ENCODE measurements at regions not wholly inside any gene's neighbourhood (a gene's known extent, or its start where the extent isn't known, plus 50 kb on each side); places are given as distances from the start of the nearest gene placed in this dataset.

- no peak for TF ChIP-seq CTCF (conservative IDR thresholded peaks at IDR 0.05)
- H3K27me3 ChIP-seq (ENCODE audit: insufficient read depth, low read length) = no peaks in the 10 kb centered on the region
- no peaks in the 10 kb centered on the region for H3K23me2 ChIP-seq (ENCODE audit: insufficient read length, low read depth, low read length, poor library complexity, severe bottlenecking)
- H3K9me3 ChIP-seq (ENCODE audit: control insufficient read depth, low read depth, low read length) = no peaks in the 10 kb centered on the region
- H4K8ac ChIP-seq (replicated peaks; ENCODE audit: insufficient read length, low read depth, low read length) = no peak overlapping the region
- Mint-ChIP-seq H3K9me3 (peaks cover 11 to 20% of the 10 kb centered on the region in 2 experiments; a peak in 4 of 5 replicates), H3K4me3 (no peak overlapping the region), H3K4me1 (no peaks in the 10 kb centered on the region), H3K36me3 (ENCODE audit: insufficient read depth in 1 of 3, low read depth in 3 of 3) (peaks cover under 1 to 8% (median 2%) of the 10 kb centered on the region in 3 experiments; a peak in 3 of 7 replicates), H3K27ac (no peak overlapping the region), H3K27me3 (ENCODE audit: low read depth) (no peaks in the 10 kb centered on the region; the same call in 1 of the 2 replicates)
- no peak overlapping the region for H2AK5ac ChIP-seq (ENCODE audit: insufficient read length, low read length)
- H3K18ac ChIP-seq (ENCODE audit: insufficient read length, low read depth, low read length) = no peak overlapping the region
- H3K14ac ChIP-seq (ENCODE audit: insufficient read depth, low read length) = no peak overlapping the region
- no peak overlapping the region for H3T11ph ChIP-seq (ENCODE audit: low read length)
- no peak overlapping the region for H2BK20ac ChIP-seq (ENCODE audit: low read depth, low read length, poor library complexity, severe bottlenecking)
- no peak overlapping the region for H2BK12ac ChIP-seq (ENCODE audit: insufficient read length, low read depth, low read length)
- no peak overlapping the region for H3K9ac ChIP-seq (ENCODE audit: extremely low read depth, insufficient read length, low read length)
- no CpG with 5 or more reads among the region's 1 CpG for WGBS (ENCODE audit: extremely low coverage, insufficient read length, low lambda C conversion rate)
- H2AFZ ChIP-seq (ENCODE audit: low read length) = no peak overlapping the region
- no peak overlapping the region for H2BK120ac ChIP-seq (ENCODE audit: low read depth, low read length, poor library complexity, severe bottlenecking)
- no peaks in the 10 kb centered on the region for H3K79me1 ChIP-seq (ENCODE audit: insufficient read depth, low read depth, low read length, poor library complexity, severe bottlenecking)
- H3K27ac ChIP-seq (ENCODE audit: insufficient read length, low read depth, low read length) = no peak overlapping the region
- H2BK5ac ChIP-seq (ENCODE audit: insufficient read length, low read length) = no peak overlapping the region
- no peak overlapping the region for H4K5ac ChIP-seq (ENCODE audit: insufficient read length, low read depth, low read length)
- H4K91ac ChIP-seq (ENCODE audit: insufficient read length, low read depth, low read length) = no peak overlapping the region
- H3K23ac ChIP-seq (ENCODE audit: insufficient read length, low read depth, low read length) = no peak overlapping the region
- no peak for DNase-seq
- H2BK15ac ChIP-seq (ENCODE audit: low read depth, low read length) = no peak overlapping the region
- H4K20me1 ChIP-seq (ENCODE audit: control insufficient read depth, insufficient read depth, insufficient read length) = no peaks in the 10 kb centered on the region
- H3K79me2 ChIP-seq (ENCODE audit: insufficient read depth, low read length) = no peaks in the 10 kb centered on the region
- no peaks in the 10 kb centered on the region for H3K4me1 ChIP-seq (ENCODE audit: insufficient read depth, low read length)
- H3K4ac ChIP-seq (ENCODE audit: low read depth, low read length) = no peak overlapping the region
- H3K4me2 ChIP-seq (ENCODE audit: insufficient read depth, insufficient read length, low read length) = no peak overlapping the region
- no peak overlapping the region for H3K56ac ChIP-seq (ENCODE audit: insufficient read length, low read depth, low read length)
These were observed 58.4 kb upstream of the GALR1 start for GRCh38 chr18:77191071-77191751.
